HepG2 (cell line): ENCODE measurements at regions not wholly inside any gene's neighbourhood (a gene's known extent, or its start where the extent isn't known, plus 50 kb on each side); places are given as distances from the start of the nearest gene placed in this dataset.

Source experiments
- ATAC-seq: fragments of 200-7000 bp; cut with Tn5 transposase; 3 replicates; pipeline ENCODE4 v1.9.1; 2020; ENCODE audit warnings: mild to moderate bottlenecking, moderate library complexity
- BruUV-seq: library from RNA; stranded (reverse); fragments of 400-500 nt; replicated peaks from 2 replicates; lab custom pipeline; 2021; lab: Mats Ljungman, UMichigan
- CTCF ChIA-PET: fragments of 300-600 bp; formaldehyde crosslinking; extraction: SDS; loops from one replicate; lab custom pipeline; 2021; ENCODE audit warnings: low total read pairs, inconsistent platforms, low intra/inter-chr PET ratio; lab: Yijun Ruan, JAX
- POLR2A ChIA-PET: fragments of 350-600 bp; sonication (Branson Sonifier 250); formaldehyde crosslinking; loops from one replicate; lab custom pipeline; 2020; ENCODE audit warnings: antibody characterized with exemption, inconsistent platforms; lab: Yijun Ruan, JAX
- DNase-seq: peaks from one replicate; pipeline ENCODE4 v3.0.0-alpha.2; 2015; ENCODE audit warnings: low spot score
- FAIRE-seq: peaks from 3 replicates; lab custom pipeline; 2011; peaks lifted over from hg19 to GRCh38; lab: Jason Lieb, UNC
- H2AFZ ChIP-seq: one replicate; pipeline ENCODE4 v1.6.1; 2011; ENCODE audit warnings: low read length, inconsistent platforms
- H3K27ac ChIP-seq: fragments of 300-600 bp; 3 replicates; pipeline ENCODE4 v1.8.0; 2011; ENCODE audit warnings: mixed run types, mild to moderate bottlenecking, mixed read lengths, low read length, inconsistent platforms; ENCODE audit not compliant: insufficient read depth; ENCODE audit errors: extremely low read length
- H3K27me3 ChIP-seq, 2 experiments: fragments of 200-600 bp in 1 of 2; 2 replicates in 1 of 2; 3 replicates in 1 of 2; pipeline versions ENCODE4 v1.6.0 to v1.8.0; 2011; ENCODE audit warnings: low read length in 2 of 2, mild to moderate bottlenecking in 2 of 2, moderate library complexity in 2 of 2, inconsistent platforms in 1 of 2; ENCODE audit not compliant: insufficient read depth in 2 of 2, control insufficient read depth in 1 of 2
- H3K36me3 ChIP-seq, 2 experiments: fragments of 200-600 bp in 1 of 2; replicated peaks in 1 of 2; 2 replicates in 1 of 2; 3 replicates in 1 of 2; pipeline versions ENCODE4 v1.5.1 to v1.8.0; 2011; ENCODE audit warnings: low read length in 2 of 2, inconsistent platforms in 1 of 2; ENCODE audit not compliant: insufficient read depth in 2 of 2, control insufficient read depth in 1 of 2
- H3K4me1 ChIP-seq: 2 replicates; pipeline ENCODE4 v1.5.1; 2012; ENCODE audit warnings: low read length, inconsistent platforms; ENCODE audit not compliant: insufficient read depth
- H3K4me2 ChIP-seq: 2 replicates; pipeline ENCODE4 v1.6.0; 2011; ENCODE audit warnings: low read depth, low read length, inconsistent platforms
- H3K4me3 ChIP-seq, 3 experiments: fragments of 200-600 bp in 1 of 3; sonication (generic), shearing (Covaris generic) in 1 of 3; replicated peaks in 1 of 3; 2 replicates each; pipeline ENCODE4 v1.5.1; 2011 to 2016; ENCODE audit warnings: low read length in 3 of 3, inconsistent platforms in 2 of 3, low read depth in 2 of 3, mild to moderate bottlenecking in 2 of 3, control low read depth in 1 of 3, mixed read lengths in 1 of 3; ENCODE audit not compliant: insufficient read depth in 1 of 3
- H3K79me2 ChIP-seq: one replicate; pipeline ENCODE4 v1.6.1; 2011; ENCODE audit warnings: low read length, inconsistent platforms; ENCODE audit not compliant: insufficient read depth
- H3K9ac ChIP-seq: 2 replicates; pipeline ENCODE4 v1.6.0; 2011; ENCODE audit warnings: mild to moderate bottlenecking, low read depth, low read length, inconsistent platforms; ENCODE audit not compliant: insufficient read depth
- H3K9me3 ChIP-seq: 2 replicates; pipeline ENCODE4 v1.5.1; 2012; ENCODE audit warnings: mild to moderate bottlenecking, low read length
- H4K20me1 ChIP-seq: 2 replicates; pipeline ENCODE4 v1.6.0; 2011; ENCODE audit warnings: inconsistent platforms, mild to moderate bottlenecking, low read length, moderate library complexity; ENCODE audit not compliant: insufficient read depth
- CC2D1A ChIP-seq: sonication (generic); formaldehyde crosslinking; IDR thresholded peaks from 2 replicates; pipeline ENCODE4 v1.8.1; 2023; ENCODE audit warnings: mild to moderate bottlenecking, missing genetic modification reagents
- EEA1 ChIP-seq: sonication (generic); formaldehyde crosslinking; IDR thresholded peaks from 2 replicates; pipeline ENCODE4 v1.5.1; 2020; ENCODE audit warnings: mild to moderate bottlenecking, missing genetic modification reagents, borderline replicate concordance
- HCFC1 ChIP-seq: fragments of 150-350 bp; IDR thresholded peaks from 2 replicates; pipeline ENCODE4 v1.6.1; 2014; ENCODE audit warnings: low read depth, low read length
- KLF11 ChIP-seq: IDR thresholded peaks from 2 replicates; pipeline ENCODE4 v1.6.1; 2016; ENCODE audit warnings: missing compliant biosample characterization
- MTA3 ChIP-seq: sonication (generic); formaldehyde crosslinking; IDR thresholded peaks from 2 replicates; pipeline ENCODE4 v1.4.0; 2020; ENCODE audit warnings: missing genetic modification reagents
- THYN1 ChIP-seq: sonication (generic); formaldehyde crosslinking; IDR thresholded peaks from 2 replicates; pipeline ENCODE4 v1.8.1; 2023; ENCODE audit warnings: low read depth, mild to moderate bottlenecking, moderate library complexity, missing genetic modification reagents, borderline replicate concordance
- ZBTB44 ChIP-seq: sonication (generic); formaldehyde crosslinking; IDR thresholded peaks from 2 replicates; pipeline ENCODE4 v1.4.0; 2020; ENCODE audit warnings: missing genetic modification reagents
- ZFP36 ChIP-seq: fragments of 150-350 bp; IDR thresholded peaks from 2 replicates; pipeline ENCODE4 v1.6.1; 2018; ENCODE audit warnings: borderline replicate concordance, low read length, low read depth; ENCODE audit not compliant: partially characterized antibody
- ZNF143 ChIP-seq: sonication (generic); formaldehyde crosslinking; IDR thresholded peaks from 2 replicates; pipeline ENCODE4 v1.4.0; 2020; ENCODE audit warnings: missing genetic modification reagents
- ZNF292 ChIP-seq: sonication (generic); formaldehyde crosslinking; IDR thresholded peaks from 2 replicates; pipeline ENCODE4 v1.8.1; 2022; ENCODE audit warnings: mild to moderate bottlenecking, low read depth, missing genetic modification reagents, borderline replicate concordance
- ZNF713 ChIP-seq: sonication (generic); formaldehyde crosslinking; IDR thresholded peaks from 2 replicates; pipeline ENCODE4 v1.4.0; 2020; ENCODE audit warnings: mild to moderate bottlenecking, missing genetic modification reagents
- ZNF776 ChIP-seq: sonication (generic); formaldehyde crosslinking; IDR thresholded peaks from 2 replicates; pipeline ENCODE4 v1.4.0; 2020; ENCODE audit warnings: mild to moderate bottlenecking, missing genetic modification reagents
- ZSCAN30 ChIP-seq: sonication (generic); formaldehyde crosslinking; IDR thresholded peaks from 2 replicates; pipeline ENCODE4 v1.5.0; 2020; ENCODE audit warnings: mild to moderate bottlenecking, missing genetic modification reagents
- WGBS: methylation state at CpG from one replicate; pipeline ENCODE4 v1.1.6; 2017; ENCODE audit warnings: low lambda C conversion rate; 5-methylcytosine and 5-hydroxymethylcytosine counted together
- in situ Hi-C: cut with HindIII; loops from 2 replicates; pipeline ENCODE4 v1.10.0; 2017; ENCODE audit warnings: low pct_unique_long_range_greater_than_20kb; ENCODE audit not compliant: extremely low pct_ligation_motif_present
- intact Hi-C: fragments of 100-400 bp; cut with micrococcal nuclease; formaldehyde crosslinking; loops from one replicate; pipeline ENCODE4 v1.10.0; 2022; ENCODE audit not compliant: unreplicated experiment

GRCh38 chr2:150924878-150925277 is 336.8 kb downstream of the RBM43 start (continued):
- no peak for TF ChIP-seq ZFP36
- TF ChIP-seq ZNF713 (CRISPR knock-in tag), result no peak
- TF ChIP-seq KLF11 (CRISPR knock-in tag), result no peak
- TF ChIP-seq CC2D1A, result no peak
- TF ChIP-seq MTA3 (CRISPR knock-in tag), result no peak
- TF ChIP-seq, all 625 proteins: peak for 0

DNA sequence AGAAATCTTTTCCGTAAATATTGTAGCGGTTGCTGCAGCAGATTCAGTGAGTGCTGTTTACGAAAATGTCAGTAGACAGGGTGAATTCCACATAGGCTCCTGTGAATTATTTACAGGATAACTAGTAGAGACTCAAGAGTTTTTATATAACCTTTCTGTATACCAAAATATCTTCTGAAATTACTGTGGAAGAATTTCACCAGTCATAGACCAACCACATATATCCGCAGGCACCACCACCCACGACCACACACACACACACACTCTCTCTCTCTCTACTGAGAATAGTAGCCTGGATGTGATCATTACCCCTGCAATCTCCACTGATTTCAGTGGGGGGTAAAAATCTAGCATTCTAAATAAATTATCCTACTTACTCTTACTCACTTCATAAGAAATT is 341.8 kb downstream of the RBM43 start:
- H3K79me2 ChIP-seq, result no peaks in the 10 kb centered on the region
- ChIA-PET CTCF (no interaction called here), POLR2A (no interaction called here)
- TF ChIP-seq EEA1 (CRISPR knock-in tag) (no peak), ZNF292 (CRISPR knock-in tag) (no peak), ZSCAN30 (no peak), ZNF776 (CRISPR knock-in tag) (no peak), ZBTB44 (CRISPR knock-in tag) (no peak), THYN1 (CRISPR knock-in tag) (no peak), ZNF143 (CRISPR knock-in tag) (no peak), HCFC1 (no peak)
- no peak overlapping the region for H2AFZ ChIP-seq
- in situ Hi-C loops (no loop called here), intact Hi-C loops (no loop called here)
- no peaks in the 10 kb centered on the region for H3K4me1 ChIP-seq
- no TSS peak for BruUV-seq
- 2% methylated on average over 5 of the region's 5 CpGs for WGBS
- no peaks in the 10 kb centered on the region for H4K20me1 ChIP-seq
- H3K27me3 ChIP-seq, result no peaks in the 10 kb centered on the region
- H3K9me3 ChIP-seq, result no peaks in the 10 kb centered on the region
- no peak for ATAC-seq
- no peak overlapping the region for H3K9ac ChIP-seq
- FAIRE-seq, result no peak
- H3K4me2 ChIP-seq, result no peak overlapping the region
- no peak overlapping the region for H3K4me3 ChIP-seq
- H3K36me3 ChIP-seq, result no peaks in the 10 kb centered on the region
- H3K27ac ChIP-seq, result no peak overlapping the region
- no peak for DNase-seq
